IPS-18a (cell line): ENCODE measurements at regions not wholly inside any gene's neighbourhood (a gene's known extent, or its start where the extent isn't known, plus 50 kb on each side); places are given as distances from the start of the nearest gene placed in this dataset.

Experiments
- H3K27ac ChIP-seq: one replicate; pipeline ENCODE4 v1.5.1; 2013; ENCODE audit warnings: low read length
- H3K27me3 ChIP-seq: one replicate; pipeline ENCODE4 v1.6.1; 2013; ENCODE audit warnings: mild to moderate bottlenecking, low read length; ENCODE audit not compliant: control insufficient read depth, insufficient read depth
- H3K36me3 ChIP-seq: one replicate; pipeline ENCODE4 v1.6.1; 2013; ENCODE audit warnings: low read depth, low read length; ENCODE audit not compliant: control insufficient read depth
- H3K4me1 ChIP-seq: one replicate; pipeline ENCODE4 v1.6.1; 2013; ENCODE audit warnings: low read depth, low read length; ENCODE audit not compliant: control insufficient read depth
- H3K4me3 ChIP-seq: one replicate; pipeline ENCODE4 v1.5.1; 2013; ENCODE audit warnings: low read length
- H3K9ac ChIP-seq: one replicate; pipeline ENCODE4 v1.6.1; 2013; ENCODE audit warnings: mild to moderate bottlenecking, low read length, moderate library complexity
- H3K9me3 ChIP-seq: one replicate; pipeline ENCODE4 v1.6.1; 2013; ENCODE audit warnings: low read depth, low read length; ENCODE audit not compliant: control insufficient read depth

- H3K27me3 ChIP-seq, result no peaks in the 10 kb centered on the region
- no peaks in the 10 kb centered on the region for H3K9me3 ChIP-seq
- no peak overlapping the region for H3K9ac ChIP-seq
- H3K36me3 ChIP-seq, result no peaks in the 10 kb centered on the region
- no peak overlapping the region for H3K4me3 ChIP-seq
- peaks cover 11% of the 10 kb centered on the region for H3K4me1 ChIP-seq
- H3K27ac ChIP-seq, result no peak overlapping the region
Observed at GRCh38 chr2:145020139-145020538, 500.2 kb upstream of the ZEB2 start.

- no peaks in the 10 kb centered on the region for H3K27me3 ChIP-seq
- no peaks in the 10 kb centered on the region for H3K9me3 ChIP-seq
- H3K27ac ChIP-seq, result no peak overlapping the region
- no peak overlapping the region for H3K4me3 ChIP-seq
- H3K4me1 ChIP-seq, result peaks cover 12% of the 10 kb centered on the region
- H3K36me3 ChIP-seq, result no peaks in the 10 kb centered on the region
- H3K9ac ChIP-seq, result no peak overlapping the region
Observed at GRCh38 chr2:145018502-145018901, 498.6 kb upstream of the ZEB2 start.

- no peaks in the 10 kb centered on the region for H3K36me3 ChIP-seq
- H3K27me3 ChIP-seq, result no peaks in the 10 kb centered on the region
- no peak overlapping the region for H3K4me3 ChIP-seq
- H3K9ac ChIP-seq, result no peak overlapping the region
- peaks cover 16% of the 10 kb centered on the region for H3K4me1 ChIP-seq
- no peak overlapping the region for H3K27ac ChIP-seq
- H3K9me3 ChIP-seq, result no peaks in the 10 kb centered on the region
Observed at GRCh38 chr2:145017149-145017548, 497.2 kb upstream of the ZEB2 start.

GRCh38 chr2:145016711-145017110 is 496.8 kb upstream of the ZEB2 start:
- Histone ChIP-seq H3K27ac (no peak overlapping the region), H3K9ac (no peak overlapping the region), H3K36me3 (no peaks in the 10 kb centered on the region), H3K4me1 (peaks cover 19% of the 10 kb centered on the region), H3K27me3 (no peaks in the 10 kb centered on the region), H3K9me3 (no peaks in the 10 kb centered on the region), H3K4me3 (no peak overlapping the region)

DNA sequence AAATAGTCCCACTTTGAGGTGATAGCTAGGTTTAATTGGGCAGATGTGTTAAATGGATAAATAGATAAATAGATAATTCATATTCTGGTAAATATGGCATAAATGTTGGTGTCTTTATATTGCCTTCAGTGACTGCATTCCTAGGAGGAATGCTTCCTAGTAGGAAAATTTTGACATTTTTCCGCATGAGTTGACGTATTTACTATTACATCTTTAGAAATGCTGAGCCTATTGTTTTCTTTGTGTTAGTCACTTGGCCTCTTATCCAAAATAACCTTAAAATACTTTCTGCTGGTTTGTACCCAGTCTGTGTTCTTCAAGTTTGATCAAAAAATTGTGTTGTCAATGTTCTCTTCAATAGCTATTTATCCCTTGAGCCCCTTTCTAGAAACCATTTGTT is 495.6 kb upstream of the ZEB2 start:
- no peak overlapping the region for H3K9ac ChIP-seq
- no peaks in the 10 kb centered on the region for H3K27me3 ChIP-seq
- H3K4me3 ChIP-seq, result no peak overlapping the region
- H3K9me3 ChIP-seq, result no peaks in the 10 kb centered on the region
- peaks cover 25% of the 10 kb centered on the region for H3K4me1 ChIP-seq
- no peak overlapping the region for H3K27ac ChIP-seq
- no peaks in the 10 kb centered on the region for H3K36me3 ChIP-seq

- H3K9ac ChIP-seq, result no peak overlapping the region
- no peaks in the 10 kb centered on the region for H3K36me3 ChIP-seq
- H3K4me3 ChIP-seq, result peak overlapping the region; percentile 28
- H3K27ac ChIP-seq, result no peak overlapping the region
- peaks cover 25% of the 10 kb centered on the region for H3K4me1 ChIP-seq
- H3K27me3 ChIP-seq, result no peaks in the 10 kb centered on the region
- H3K9me3 ChIP-seq, result no peaks in the 10 kb centered on the region
Observed at GRCh38 chr2:145012806-145013205, 492.9 kb upstream of the ZEB2 start.

DNA sequence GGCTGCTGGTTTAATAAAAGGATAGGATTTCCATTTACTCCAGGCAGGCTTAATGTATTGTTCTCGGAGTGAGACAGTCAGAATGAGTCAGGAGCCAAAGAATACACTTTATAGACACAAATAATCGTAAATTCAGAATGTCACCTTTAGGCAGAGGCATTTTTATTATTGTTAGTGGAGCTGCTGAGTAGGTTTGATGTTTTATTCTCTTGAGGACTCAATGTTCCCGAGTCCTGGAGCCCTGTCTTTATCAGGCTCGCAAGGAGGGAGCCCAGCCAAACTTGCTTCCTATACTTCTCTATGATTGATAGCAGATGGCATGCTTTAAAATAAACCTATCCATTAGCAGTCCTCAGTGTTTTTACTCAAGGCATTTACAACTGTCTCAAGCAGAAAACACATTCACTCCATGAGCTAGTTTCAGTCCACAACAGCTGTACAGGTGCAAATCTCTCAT is 492.3 kb upstream of the ZEB2 start:
- no peak overlapping the region for H3K9ac ChIP-seq

DNA sequence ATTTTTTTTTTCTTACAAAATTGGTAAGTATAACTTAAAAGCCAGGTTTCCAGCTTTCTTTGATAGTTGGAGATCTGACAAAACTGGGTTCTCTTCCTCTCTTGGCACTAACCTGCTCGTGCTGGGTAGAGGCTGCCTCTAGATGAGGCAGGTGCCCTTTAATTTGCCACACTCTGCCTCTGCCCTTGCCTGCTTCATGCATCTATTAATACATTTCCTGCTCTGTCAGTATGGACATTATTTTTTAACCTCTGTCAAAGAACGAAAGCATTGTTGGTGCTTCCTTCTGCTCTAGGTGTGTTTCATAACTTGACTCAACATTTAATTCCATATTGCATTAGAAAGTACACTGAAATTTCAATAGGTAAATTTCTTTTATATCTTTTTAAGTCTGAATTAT is 490.7 kb upstream of the ZEB2 start:
- Histone ChIP-seq H3K4me3 (no peak overlapping the region), H3K36me3 (no peaks in the 10 kb centered on the region), H3K27me3 (no peaks in the 10 kb centered on the region), H3K9ac (no peak overlapping the region), H3K27ac (no peak overlapping the region), H3K9me3 (no peaks in the 10 kb centered on the region), H3K4me1 (peaks cover 25% of the 10 kb centered on the region)

More for the DNA sequence above, 492.3 kb upstream of the ZEB2 start:
- Histone ChIP-seq H3K4me3 (peak overlapping the region; percentile 28), H3K4me1 (peaks cover 25% of the 10 kb centered on the region), H3K27me3 (no peaks in the 10 kb centered on the region), H3K9me3 (no peaks in the 10 kb centered on the region), H3K36me3 (no peaks in the 10 kb centered on the region), H3K27ac (no peak overlapping the region)

DNA sequence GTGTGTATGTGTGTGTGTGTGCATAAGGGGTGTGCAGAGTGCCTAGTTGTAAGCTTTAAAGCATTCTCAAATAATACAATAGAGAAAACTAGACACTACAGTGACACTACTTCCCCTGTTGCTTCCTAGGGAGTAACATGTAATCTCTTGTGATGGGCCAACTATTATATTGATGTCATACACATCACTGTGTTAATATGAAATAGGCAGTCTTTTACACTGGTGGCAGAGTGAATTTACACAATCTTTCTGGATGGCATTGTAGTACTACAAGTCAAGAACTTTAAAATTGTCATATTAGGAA is 488.0 kb upstream of the ZEB2 start:
- Histone ChIP-seq H3K4me3 (no peak overlapping the region), H3K9ac (no peak overlapping the region), H3K27ac (no peak overlapping the region)

DNA sequence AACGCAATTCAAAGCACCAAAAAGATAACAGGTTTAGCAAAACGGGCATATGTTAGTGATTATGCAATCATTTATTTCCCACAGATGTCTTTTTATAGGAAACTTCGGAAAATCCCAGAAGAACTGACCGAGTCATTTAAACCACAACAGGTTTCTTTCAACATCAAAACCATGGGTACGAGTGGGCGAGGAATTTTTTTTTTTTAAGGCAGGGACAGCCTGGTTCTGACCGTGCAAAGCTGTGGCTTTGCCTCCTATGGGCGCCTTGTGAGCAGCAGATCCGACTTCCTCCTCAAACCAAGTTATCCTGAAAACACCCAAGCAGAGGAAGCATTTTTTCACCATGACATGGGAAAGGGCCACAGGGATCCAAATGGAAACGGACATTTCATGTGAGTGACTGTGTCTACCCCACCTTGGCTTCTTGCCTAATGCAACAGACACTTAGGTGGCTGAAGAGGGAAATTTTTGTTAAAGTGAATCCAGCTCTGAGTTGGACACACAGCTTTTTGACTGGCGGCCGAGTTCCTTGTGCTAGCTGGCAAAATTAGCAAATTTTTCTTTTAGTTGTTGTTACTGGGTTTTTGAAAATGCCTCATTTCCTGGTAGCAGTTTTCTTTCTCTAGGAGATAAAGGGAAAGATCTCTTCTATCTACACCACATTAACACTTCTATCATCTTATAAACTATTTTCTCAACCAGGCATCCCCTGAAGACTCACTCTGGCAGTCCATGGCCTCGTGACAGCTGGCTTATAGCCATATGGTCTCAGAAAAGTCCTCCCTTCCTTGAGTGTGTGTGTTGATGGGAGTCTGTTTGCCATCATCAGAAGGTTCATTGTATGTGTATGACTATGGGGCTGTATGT is 487.4 kb upstream of the ZEB2 start:
- H3K4me3 ChIP-seq, result no peak overlapping the region
- no peak overlapping the region for H3K27ac ChIP-seq
- H3K4me1 ChIP-seq, result peaks cover 13% of the 10 kb centered on the region
- no peaks in the 10 kb centered on the region for H3K36me3 ChIP-seq
- no peak overlapping the region for H3K9ac ChIP-seq
- no peaks in the 10 kb centered on the region for H3K9me3 ChIP-seq
- H3K27me3 ChIP-seq, result no peaks in the 10 kb centered on the region

More for the DNA sequence above, 488.0 kb upstream of the ZEB2 start:
- Histone ChIP-seq H3K27me3 (no peaks in the 10 kb centered on the region), H3K4me1 (peaks cover 19% of the 10 kb centered on the region), H3K9me3 (no peaks in the 10 kb centered on the region), H3K36me3 (no peaks in the 10 kb centered on the region)

GRCh38 chr2:145002624-145003023 is 482.7 kb upstream of the ZEB2 start:
- H3K4me3 ChIP-seq, result no peak overlapping the region
- H3K36me3 ChIP-seq, result no peaks in the 10 kb centered on the region
- no peaks in the 10 kb centered on the region for H3K4me1 ChIP-seq
- no peaks in the 10 kb centered on the region for H3K27me3 ChIP-seq
- H3K9me3 ChIP-seq, result no peaks in the 10 kb centered on the region
- no peak overlapping the region for H3K27ac ChIP-seq
- no peak overlapping the region for H3K9ac ChIP-seq

DNA sequence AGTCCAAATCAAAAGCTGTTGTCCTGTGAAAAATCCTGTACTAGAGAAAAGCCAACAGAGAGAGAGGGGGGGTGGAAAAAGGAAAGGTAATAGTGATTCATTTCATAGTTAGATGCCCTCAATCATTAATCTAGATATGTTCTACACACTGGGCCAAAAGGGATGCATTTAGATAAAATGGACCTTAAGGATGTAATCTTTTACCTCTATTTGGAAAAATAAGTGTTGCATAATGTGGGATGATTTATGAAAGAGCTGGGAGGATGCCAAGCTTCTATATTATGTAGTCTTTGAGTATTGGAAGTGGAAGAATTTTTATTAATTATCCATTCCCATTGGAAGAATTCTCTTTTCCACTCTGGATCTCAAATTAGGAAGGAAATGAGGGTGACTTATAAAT is 480.5 kb upstream of the ZEB2 start:
- Histone ChIP-seq H3K4me3 (no peak overlapping the region), H3K9me3 (no peaks in the 10 kb centered on the region), H3K27me3 (no peaks in the 10 kb centered on the region), H3K27ac (no peak overlapping the region), H3K9ac (no peak overlapping the region), H3K4me1 (no peaks in the 10 kb centered on the region), H3K36me3 (no peaks in the 10 kb centered on the region)
